Neural cell (in vitro differentiated cells): ENCODE measurements at regions not wholly inside any gene's neighbourhood (a gene's known extent, or its start where the extent isn't known, plus 50 kb on each side); places are given as distances from the start of the nearest gene placed in this dataset.

Experiments used
- H2AFZ ChIP-seq: fragments of 200-600, 300-800 bp; sonication (generic), shearing (Covaris generic); 2 replicates; pipeline ENCODE4 v1.6.0; 2014; ENCODE audit warnings: low read depth, mild to moderate bottlenecking, antibody characterized with exemption, low read length, moderate library complexity
- H3F3A ChIP-seq: fragments of 200-600 bp; shearing (Covaris generic); 2 replicates; pipeline ENCODE4 v1.6.1; 2016; ENCODE audit warnings: mild to moderate bottlenecking, moderate library complexity, mixed read lengths, antibody characterized with exemption, low read length; ENCODE audit not compliant: insufficient read depth, poor library complexity, severe bottlenecking
- H3K27ac ChIP-seq: fragments of 200-600, 300-800 bp; sonication (generic), shearing (Covaris generic); 2 replicates; pipeline ENCODE4 v1.5.1; 2014; ENCODE audit warnings: mild to moderate bottlenecking, low read length, moderate library complexity
- H3K27me3 ChIP-seq: fragments of 300-800, 200-600 bp; sonication (generic), shearing (Covaris generic); 2 replicates; pipeline ENCODE4 v1.6.0; 2014; ENCODE audit warnings: mild to moderate bottlenecking, low read depth, low read length, moderate library complexity; ENCODE audit not compliant: insufficient read depth
- H3K36me3 ChIP-seq: fragments of 300-800, 200-600 bp; sonication (generic), shearing (Covaris generic); 2 replicates; pipeline ENCODE4 v1.5.1; 2014; ENCODE audit warnings: mild to moderate bottlenecking, antibody characterized with exemption, low read length, moderate library complexity; ENCODE audit not compliant: insufficient read depth
- H3K4me2 ChIP-seq: fragments of 300-800, 200-600 bp; sonication (generic), shearing (Covaris generic); 2 replicates; pipeline ENCODE4 v1.6.0; 2014; ENCODE audit warnings: mild to moderate bottlenecking, low read length
- H3K4me3 ChIP-seq: fragments of 300-800, 200-600 bp; sonication (generic), shearing (Covaris generic); 2 replicates; pipeline ENCODE4 v1.5.1; 2014; ENCODE audit warnings: mild to moderate bottlenecking, low read length, moderate library complexity
- H3K79me2 ChIP-seq: fragments of 200-600 bp; shearing (Covaris generic); replicated peaks from 2 replicates; pipeline ENCODE4 v1.6.0; 2014; ENCODE audit warnings: mild to moderate bottlenecking, low read length, moderate library complexity; ENCODE audit not compliant: insufficient read depth
- H3K9ac ChIP-seq: fragments of 300-800, 200-600 bp; sonication (generic), shearing (Covaris generic); 2 replicates; pipeline ENCODE4 v1.6.1; 2016; ENCODE audit warnings: mild to moderate bottlenecking, low read length, mixed read lengths
- H3K9me2 ChIP-seq: fragments of 200-600 bp; shearing (Covaris generic); 2 replicates; pipeline ENCODE4 v1.6.1; 2016; ENCODE audit warnings: mild to moderate bottlenecking, low read length, mixed read lengths; ENCODE audit not compliant: insufficient read depth
- H3K9me3 ChIP-seq: fragments of 200-600, 300-800 bp; sonication (generic), shearing (Covaris generic); 2 replicates; pipeline ENCODE4 v1.6.1; 2016; ENCODE audit warnings: mild to moderate bottlenecking, mixed run types, low read length, moderate library complexity, mixed read lengths
- H4K20me1 ChIP-seq: fragments of 200-600 bp; shearing (Covaris generic); 2 replicates; pipeline ENCODE4 v1.6.1; 2016; ENCODE audit warnings: mild to moderate bottlenecking, mixed run types; ENCODE audit not compliant: insufficient read depth
- CTCF ChIP-seq: fragments of 450-650 bp; IDR thresholded peaks from 2 replicates; pipeline ENCODE4 v1.5.1; 2014; ENCODE audit warnings: antibody characterized with exemption, mild to moderate bottlenecking, moderate library complexity; ENCODE audit not compliant: poor library complexity, severe bottlenecking
- EP300 ChIP-seq: fragments of 450-650 bp; conservative IDR thresholded peaks from 2 replicates; pipeline ENCODE4 v1.6.1; 2014; ENCODE audit warnings: antibody characterized with exemption, mild to moderate bottlenecking, moderate library complexity; ENCODE audit not compliant: poor library complexity, severe bottlenecking
- EZH2 ChIP-seq: fragments of 200-600, 300-800 bp; shearing (Covaris generic), sonication (generic); IDR thresholded peaks from 2 replicates; pipeline ENCODE4 v1.6.1; 2014; ENCODE audit warnings: antibody characterized with exemption, low read length, borderline replicate concordance, mild to moderate bottlenecking; ENCODE audit not compliant: insufficient read depth, poor library complexity, severe bottlenecking
- MXI1 ChIP-seq: fragments of 450-650 bp; conservative IDR thresholded peaks from 2 replicates; pipeline ENCODE4 v1.6.1; 2014; ENCODE audit warnings: antibody characterized with exemption, mild to moderate bottlenecking; ENCODE audit not compliant: poor library complexity, severe bottlenecking
- POLR2AphosphoS5 ChIP-seq: IDR thresholded peaks from 2 replicates; pipeline ENCODE4 v1.6.1; 2012
- RAD21 ChIP-seq: fragments of 450-650 bp; conservative IDR thresholded peaks from 2 replicates; pipeline ENCODE4 v1.6.1; 2014; ENCODE audit warnings: antibody characterized with exemption, mild to moderate bottlenecking, moderate library complexity
- REST ChIP-seq: IDR thresholded peaks from 2 replicates; pipeline ENCODE4 v1.6.1; 2012; ENCODE audit warnings: borderline replicate concordance
- SMC3 ChIP-seq: fragments of 450-650 bp; conservative IDR thresholded peaks from 2 replicates; pipeline ENCODE4 v1.6.1; 2014; ENCODE audit warnings: antibody characterized with exemption, mild to moderate bottlenecking, moderate library complexity; ENCODE audit not compliant: poor library complexity
- TAF1 ChIP-seq: IDR thresholded peaks from 2 replicates; pipeline ENCODE4 v1.6.1; 2012; ENCODE audit warnings: low read depth

GRCh38 chr14:53571641-53572328 lies 384.8 kb downstream of the BMP4 start:
- no peak overlapping the region for H3K4me3 ChIP-seq

More at GRCh38 chr14:53571641-53572328, 384.8 kb downstream of the BMP4 start:
- Histone ChIP-seq H3F3A (no peaks in the 10 kb centered on the region), H3K27ac (no peak overlapping the region), H3K4me2 (no peak overlapping the region), H3K27me3 (no peaks in the 10 kb centered on the region), H3K79me2 (no peaks in the 10 kb centered on the region), H3K9ac (no peak overlapping the region), H3K36me3 (no peaks in the 10 kb centered on the region), H3K9me3 (no peaks in the 10 kb centered on the region), H2AFZ (no peak overlapping the region), H4K20me1 (no peaks in the 10 kb centered on the region), H3K9me2 (no peaks in the 10 kb centered on the region)
- TF ChIP-seq TAF1 = no peak
- no peak for TF ChIP-seq CTCF
- TF ChIP-seq RAD21 = no peak
- TF ChIP-seq MXI1 = no peak
- no peak for TF ChIP-seq POLR2AphosphoS5
- TF ChIP-seq EZH2 = no peak
- TF ChIP-seq SMC3 = no peak
- no peak for TF ChIP-seq EP300
- no peak for TF ChIP-seq REST
